ENCODE measurements at regions not wholly inside any gene's neighbourhood (a gene's known extent, or its start where the extent isn't known, plus 50 kb on each side); places are given as distances from the start of the nearest gene placed in this dataset.

DNA sequence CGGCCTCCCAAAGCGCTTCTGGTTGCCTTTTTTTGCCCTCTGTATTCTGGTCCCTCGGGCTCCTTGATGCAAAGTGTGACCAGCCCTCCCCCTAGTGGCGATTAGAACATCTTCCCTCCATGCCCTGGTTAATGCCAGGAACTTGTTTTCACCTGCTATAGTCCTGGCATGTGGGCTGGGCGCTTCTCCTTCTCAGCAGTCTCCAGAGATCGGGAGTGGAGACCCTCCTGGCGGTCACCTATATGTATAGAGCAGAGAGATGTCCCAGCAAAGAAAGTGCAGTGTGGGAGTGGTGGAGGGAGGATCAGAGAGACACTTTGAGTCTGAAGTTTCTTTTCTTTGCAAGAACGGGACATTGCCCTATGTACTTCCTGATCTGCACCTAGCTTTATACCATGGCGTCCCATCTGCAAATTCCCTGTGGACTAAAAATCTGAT lies 264.1 kb downstream of the OTUD1 start:
- Histone ChIP-seq H3K27ac (ENCODE audit: low read depth, low read length) (no peak overlapping the region), H3K9me3 (ENCODE audit: control insufficient read depth, insufficient read depth, low read length) (no peaks in the 10 kb centered on the region), H3K27me3 (ENCODE audit: control insufficient read depth, insufficient read depth, low read length) (no peaks in the 10 kb centered on the region), H3K4me3 (ENCODE audit: low read depth, low read length) (no peak overlapping the region)
- ChIA-PET CTCF (interaction anchor here (1.1 to 1.3 kb wide), 2 partner anchors 388 to 393 kb away, joined by 3 to 4 read pairs; no protein-coding TSS in a partner anchor), POLR2A (no interaction called here)
- TF ChIP-seq, protein P1, sequence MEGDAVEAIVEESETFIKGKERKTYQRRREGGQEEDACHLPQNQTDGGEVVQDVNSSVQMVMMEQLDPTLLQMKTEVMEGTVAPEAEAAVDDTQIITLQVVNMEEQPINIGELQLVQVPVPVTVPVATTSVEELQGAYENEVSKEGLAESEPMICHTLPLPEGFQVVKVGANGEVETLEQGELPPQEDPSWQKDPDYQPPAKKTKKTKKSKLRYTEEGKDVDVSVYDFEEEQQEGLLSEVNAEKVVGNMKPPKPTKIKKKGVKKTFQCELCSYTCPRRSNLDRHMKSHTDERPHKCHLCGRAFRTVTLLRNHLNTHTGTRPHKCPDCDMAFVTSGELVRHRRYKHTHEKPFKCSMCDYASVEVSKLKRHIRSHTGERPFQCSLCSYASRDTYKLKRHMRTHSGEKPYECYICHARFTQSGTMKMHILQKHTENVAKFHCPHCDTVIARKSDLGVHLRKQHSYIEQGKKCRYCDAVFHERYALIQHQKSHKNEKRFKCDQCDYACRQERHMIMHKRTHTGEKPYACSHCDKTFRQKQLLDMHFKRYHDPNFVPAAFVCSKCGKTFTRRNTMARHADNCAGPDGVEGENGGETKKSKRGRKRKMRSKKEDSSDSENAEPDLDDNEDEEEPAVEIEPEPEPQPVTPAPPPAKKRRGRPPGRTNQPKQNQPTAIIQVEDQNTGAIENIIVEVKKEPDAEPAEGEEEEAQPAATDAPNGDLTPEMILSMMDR (IDR thresholded peaks at IDR 0.05; ENCODE audit: low read depth, low read length), result peak; percentile 66
- DNase-seq (ENCODE audit: low read depth, low spot score), result peak; percentile 1

DNA sequence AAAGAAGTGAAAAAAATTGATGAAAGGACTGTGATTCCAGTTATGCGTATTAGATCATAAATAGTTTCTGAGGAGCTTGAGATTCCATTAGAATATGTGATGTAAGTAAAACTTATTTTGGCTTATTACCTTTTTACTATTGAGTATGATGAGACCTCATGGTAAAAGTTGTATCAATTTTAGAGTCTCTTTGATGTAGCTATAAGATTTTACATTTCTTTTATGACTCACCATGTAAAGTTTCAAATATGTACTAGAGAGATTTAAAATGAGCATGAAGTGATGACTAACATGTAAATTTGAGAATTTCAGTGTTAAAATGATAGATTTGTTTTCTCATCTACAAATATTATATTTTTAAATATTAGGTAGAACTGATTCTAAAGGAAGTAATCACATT lies 276.5 kb downstream of the OTUD1 start:
- ChIA-PET POLR2A (no interaction called here), CTCF (no interaction called here)
- no peak overlapping the region for H3K4me3 ChIP-seq (ENCODE audit: low read depth, low read length)
- no peak for DNase-seq (ENCODE audit: low read depth, low spot score)
- H3K27me3 ChIP-seq (ENCODE audit: control insufficient read depth, insufficient read depth, low read length), result no peaks in the 10 kb centered on the region
- no peak overlapping the region for H3K27ac ChIP-seq (ENCODE audit: low read depth, low read length)
- TF ChIP-seq, protein P1 (IDR thresholded peaks at IDR 0.05; ENCODE audit: low read depth, low read length), result no peak
- H3K9me3 ChIP-seq (ENCODE audit: control insufficient read depth, insufficient read depth, low read length), result peaks cover 3% of the 10 kb centered on the region; the same call in 1 of the 2 replicates

DNA sequence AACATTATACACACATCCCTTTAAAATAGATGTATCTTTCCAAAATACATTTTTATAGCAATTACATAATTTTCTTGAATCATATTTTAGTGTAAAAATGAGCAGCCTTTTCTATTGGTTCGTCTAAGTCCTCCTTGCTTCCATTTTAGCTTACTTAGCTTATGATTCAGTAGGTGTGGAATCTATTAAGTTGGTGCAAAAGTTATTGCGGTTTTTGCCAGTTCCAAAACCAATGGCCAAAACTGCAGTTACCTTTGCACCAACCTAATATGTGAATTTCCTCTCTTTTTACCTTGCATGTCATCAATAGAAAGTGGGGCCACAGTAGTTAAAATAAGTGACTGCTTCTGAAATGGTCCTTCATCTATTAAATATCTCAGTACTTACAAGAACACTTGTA lies 279.0 kb downstream of the OTUD1 start:
- no peak for DNase-seq (ENCODE audit: low read depth, low spot score)
- no peak overlapping the region for H3K27ac ChIP-seq (ENCODE audit: low read depth, low read length)
- POLR2A ChIA-PET, result no interaction called here
- TF ChIP-seq, protein P1 (IDR thresholded peaks at IDR 0.05; ENCODE audit: low read depth, low read length), result no peak
- CTCF ChIA-PET, result no interaction called here
- H3K4me3 ChIP-seq (ENCODE audit: low read depth, low read length), result no peak overlapping the region
- H3K27me3 ChIP-seq (ENCODE audit: control insufficient read depth, insufficient read depth, low read length), result no peaks in the 10 kb centered on the region
- H3K9me3 ChIP-seq (ENCODE audit: control insufficient read depth, insufficient read depth, low read length), result peaks cover 3% of the 10 kb centered on the region; the same call in 1 of the 2 replicates

DNA sequence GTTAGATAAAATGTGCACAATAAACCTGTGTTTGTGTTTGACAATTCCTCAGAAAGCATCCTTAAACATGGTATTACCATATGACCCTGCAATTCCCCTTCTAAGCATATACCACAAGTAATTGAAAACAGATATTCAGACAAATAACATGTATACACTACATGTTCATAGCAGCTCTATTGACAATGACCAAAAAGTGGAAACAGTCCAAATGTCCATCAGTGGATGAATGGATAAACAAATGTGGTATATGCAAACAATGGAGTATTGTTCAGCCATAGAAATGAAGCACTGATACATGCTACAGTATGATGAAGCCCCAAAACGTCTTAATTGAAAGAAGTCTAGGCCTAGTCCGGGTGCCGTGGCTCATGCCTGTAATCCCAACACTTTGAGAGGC lies 280.1 kb downstream of the OTUD1 start:
- POLR2A ChIA-PET, result no interaction called here
- Histone ChIP-seq H3K27me3 (ENCODE audit: control insufficient read depth, insufficient read depth, low read length) (no peaks in the 10 kb centered on the region), H3K27ac (ENCODE audit: low read depth, low read length) (no peak overlapping the region), H3K9me3 (ENCODE audit: control insufficient read depth, insufficient read depth, low read length) (peaks cover 3% of the 10 kb centered on the region; the same call in 1 of the 2 replicates), H3K4me3 (ENCODE audit: low read depth, low read length) (no peak overlapping the region)
- CTCF ChIA-PET, result interaction anchor here (0.6 kb wide), 1 partner anchor 1969 kb away, joined by 3 read pairs; no protein-coding TSS in a partner anchor
- TF ChIP-seq, protein P1 (IDR thresholded peaks at IDR 0.05; ENCODE audit: low read depth, low read length), result no peak
- DNase-seq (ENCODE audit: low read depth, low spot score), result no peak

DNA sequence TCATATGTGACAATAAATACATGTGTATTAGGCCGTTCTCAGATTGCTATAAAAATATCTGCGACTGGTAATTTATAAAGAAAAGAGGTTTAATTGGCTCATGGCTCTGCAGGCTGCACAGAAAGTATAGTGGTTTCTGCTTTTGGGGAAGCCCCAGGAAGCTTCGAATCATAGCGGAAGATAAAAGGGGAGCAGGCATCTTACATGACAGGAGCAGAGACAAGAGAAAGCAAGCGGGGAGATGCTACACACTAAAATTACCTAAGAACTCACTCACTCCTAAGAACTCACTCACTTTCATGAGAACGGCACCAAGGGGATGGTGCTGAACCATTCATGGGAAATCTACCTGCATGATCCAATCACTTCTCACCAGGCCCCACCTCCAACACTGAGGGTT lies 284.9 kb downstream of the OTUD1 start:
- CTCF ChIA-PET, result no interaction called here
- no peaks in the 10 kb centered on the region for H3K27me3 ChIP-seq (ENCODE audit: control insufficient read depth, insufficient read depth, low read length)
- no peak overlapping the region for H3K27ac ChIP-seq (ENCODE audit: low read depth, low read length)
- peaks cover 3% of the 10 kb centered on the region; the same call in 1 of the 2 replicates for H3K9me3 ChIP-seq (ENCODE audit: control insufficient read depth, insufficient read depth, low read length)
- DNase-seq (ENCODE audit: low read depth, low spot score), result no peak
- POLR2A ChIA-PET, result no interaction called here
- TF ChIP-seq, protein P1 (IDR thresholded peaks at IDR 0.05; ENCODE audit: low read depth, low read length), result no peak
- no peak overlapping the region for H3K4me3 ChIP-seq (ENCODE audit: low read depth, low read length)
